HG03196 (cell line): ENCODE measurements at regions not wholly inside any gene's neighbourhood (a gene's known extent, or its start where the extent isn't known, plus 50 kb on each side); places are given as distances from the start of the nearest gene placed in this dataset.
"Not testable (repeated sequence)": the region's sequence is repeated elsewhere in the genome, so short reads cannot be mapped to it uniquely, and the experiment has no call there.

Source experiments
- ATAC-seq: cut with Tn5 transposase; IDR thresholded peaks from one replicate; pipeline ENCODE4 v1.9.1; 2021; ENCODE audit not compliant: unreplicated experiment

GRCh38 chr6:140252099-140252498 lies 877.7 kb upstream of the CITED2 start:
- no peak for ATAC-seq

GRCh38 chr6:140245296-140246040 lies 871.0 kb upstream of the CITED2 start:
- ATAC-seq = no peak

- ATAC-seq = no peak
Observed at GRCh38 chr6:140237251-140237650, 862.8 kb upstream of the CITED2 start.

- ATAC-seq = no peak
Observed at GRCh38 chr6:140236732-140237131, 862.3 kb upstream of the CITED2 start.

- ATAC-seq = no peak
Observed at GRCh38 chr6:140230282-140230681, 855.8 kb upstream of the CITED2 start.

- ATAC-seq = no peak
Observed at GRCh38 chr6:140228491-140228890, 854.0 kb upstream of the CITED2 start.

GRCh38 chr6:140226637-140227036 lies 852.2 kb upstream of the CITED2 start:
- no peak for ATAC-seq

- no peak for ATAC-seq
Observed at GRCh38 chr6:140225701-140226436, 851.4 kb upstream of the CITED2 start.

- no peak for ATAC-seq
Observed at GRCh38 chr6:140217283-140217682, 842.8 kb upstream of the CITED2 start.

- no peak for ATAC-seq
Observed at GRCh38 chr6:140209775-140210174, 835.3 kb upstream of the CITED2 start.

- ATAC-seq = no peak
Observed at GRCh38 chr6:140208286-140208685, 833.8 kb upstream of the CITED2 start.

- no peak for ATAC-seq
Observed at GRCh38 chr6:140205795-140206593, 831.5 kb upstream of the CITED2 start.

- no peak for ATAC-seq
Observed at GRCh38 chr6:140204154-140204553, 829.7 kb upstream of the CITED2 start.

- ATAC-seq = no peak
Observed at GRCh38 chr6:140203661-140204147, 829.3 kb upstream of the CITED2 start.

- ATAC-seq = no peak
Observed at GRCh38 chr6:140202964-140203515, 828.6 kb upstream of the CITED2 start.

- ATAC-seq = no peak
Observed at GRCh38 chr6:140201787-140202458, 827.5 kb upstream of the CITED2 start.

- no peak for ATAC-seq
Observed at GRCh38 chr6:140193269-140193668, 818.8 kb upstream of the CITED2 start.

- no peak for ATAC-seq
Observed at GRCh38 chr6:140192018-140192417, 817.6 kb upstream of the CITED2 start.

GRCh38 chr6:140189263-140189662 lies 814.8 kb upstream of the CITED2 start:
- ATAC-seq = not testable (repeated sequence)

GRCh38 chr6:140185991-140186390 lies 811.5 kb upstream of the CITED2 start:
- no peak for ATAC-seq

GRCh38 chr6:140183881-140184280 lies 809.4 kb upstream of the CITED2 start:
- ATAC-seq = no peak
